Stomach (tissue), 8 donors: ENCODE measurements at regions not wholly inside any gene's neighbourhood (a gene's known extent, or its start where the extent isn't known, plus 50 kb on each side); places are given as distances from the start of the nearest gene placed in this dataset.
"Not testable (repeated sequence)": the region's sequence is repeated elsewhere in the genome, so short reads cannot be mapped to it uniquely, and the experiment has no call there.

Experiments
- DNase-seq, 2 donors: peaks; one replicate each; pipeline versions ENCODE4 v3.0.0 to v3.0.0-alpha.2; 2013 to 2019
- H3K27ac ChIP-seq, 5 donors: fragments of 200-600 bp in 4 of 5; sonication (generic) in 4 of 5; one replicate each; pipeline ENCODE4 v1.5.1; 2013 to 2019; ENCODE audit warnings: mild to moderate bottlenecking in 1 of 5, moderate library complexity in 1 of 5
- H3K27me3 ChIP-seq, 3 donors: fragments of 200-600 bp; sonication (generic); one replicate each; pipeline ENCODE4 v1.5.1; 2017 to 2019; ENCODE audit warnings: mixed run types in 1 of 3
- H3K36me3 ChIP-seq, 4 donors: fragments of 200-600 bp; sonication (generic); 1 replicate in 3 of 4; 2 replicates in 1 of 4; pipeline ENCODE4 v1.5.1; 2016 to 2019
- H3K4me1 ChIP-seq, 4 donors: fragments of 200-600 bp; sonication (generic); one replicate each; pipeline ENCODE4 v1.5.1; 2016 to 2019
- H3K4me3 ChIP-seq, 4 donors: fragments of 200-600 bp; sonication (generic) in 3 of 4; one replicate each; pipeline ENCODE4 v1.5.1; 2016 to 2019; ENCODE audit warnings: mild to moderate bottlenecking in 1 of 4
- H3K9me3 ChIP-seq, 4 donors: fragments of 200-600 bp; sonication (generic); one replicate each; pipeline ENCODE4 v1.5.1; 2016 to 2019
- EP300 ChIP-seq: sonication (generic); formaldehyde crosslinking; IDR thresholded peaks from one replicate; pipeline ENCODE4 v1.6.1; 2017; ENCODE audit warnings: antibody characterized with exemption
- POLR2A ChIP-seq, 4 donors: fragments of 450-650 bp; IDR thresholded peaks; one replicate each; pipeline ENCODE4 v1.6.1; 2016; ENCODE audit warnings: antibody characterized with exemption in 4 of 4, control low read depth in 2 of 4, mild to moderate bottlenecking in 1 of 4, moderate library complexity in 1 of 4
- POLR2AphosphoS5 ChIP-seq, 3 donors: sonication (generic); formaldehyde crosslinking; IDR thresholded peaks; one replicate each; pipeline ENCODE4 v1.6.1; 2016; ENCODE audit warnings: antibody characterized with exemption in 3 of 3
- WGBS, 5 donors: extraction: QIAGEN DNeasy Blood & Tissue Kit in 3 of 5; methylation state at CpG; one replicate each; pipeline versions ENCODE4 v1.1.5 to v1.1.7; 2013 to 2018; 5-methylcytosine and 5-hydroxymethylcytosine counted together
- intact Hi-C: fragments of 100-400 bp; cut with DNase I; formaldehyde crosslinking; loops from one replicate; pipeline ENCODE4 v1.15.1; 2023; ENCODE audit warnings: low total_unique reads
- TF ChIP-seq, protein P1 (sequence below), 7 experiments: fragments of 450-650 bp in 4 of 7; fragments of 200-600 bp in 3 of 7; sonication (generic) in 3 of 7; IDR thresholded peaks; one replicate each; pipeline ENCODE4 v1.5.1; 2016 to 2019; ENCODE audit warnings: antibody characterized with exemption in 7 of 7, control low read depth in 2 of 7, mild to moderate bottlenecking in 1 of 7
- donor health status: healthy with polysubstance abuse.
- donor health status: Bipolar disorder and iron deficiency.
- donor health status: healthy.

DNA sequence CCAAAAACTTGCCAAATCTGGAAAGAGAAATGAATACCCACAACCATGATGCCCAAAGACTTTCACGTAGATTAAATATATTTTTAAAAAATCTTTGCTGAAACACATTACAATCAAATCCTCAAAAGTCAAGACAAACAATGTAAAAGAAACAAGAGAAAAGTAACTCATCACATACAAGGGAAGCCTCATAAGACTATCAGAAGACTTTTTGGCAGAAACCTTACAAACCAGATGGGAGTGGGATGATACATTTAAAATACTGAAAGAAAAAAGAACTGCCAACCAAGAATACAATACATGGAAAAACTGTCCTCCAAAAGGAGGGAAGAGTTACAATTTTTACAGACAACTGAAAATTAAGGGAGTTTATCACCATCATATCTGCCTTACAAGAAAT, 319.0 kb upstream of the INTU start:
- DNase-seq: no peak
- Histone ChIP-seq H3K27ac (no peak overlapping the region), H3K4me3 (no peak overlapping the region), H3K36me3 (no peaks in the 10 kb centered on the region), H3K4me1 (no peaks in the 10 kb centered on the region), H3K9me3 (peaks cover 0 to 27% (median 16%) of the 10 kb centered on the region in 4 donors), H3K27me3 (no peaks in the 10 kb centered on the region)
- intact Hi-C loops: no loop called here
- no peak for TF ChIP-seq EP300
- TF ChIP-seq POLR2AphosphoS5 (IDR thresholded peaks at IDR 0.05): no peak
- TF ChIP-seq POLR2A (IDR thresholded peaks at IDR 0.05): no peak
- TF ChIP-seq, protein P1, sequence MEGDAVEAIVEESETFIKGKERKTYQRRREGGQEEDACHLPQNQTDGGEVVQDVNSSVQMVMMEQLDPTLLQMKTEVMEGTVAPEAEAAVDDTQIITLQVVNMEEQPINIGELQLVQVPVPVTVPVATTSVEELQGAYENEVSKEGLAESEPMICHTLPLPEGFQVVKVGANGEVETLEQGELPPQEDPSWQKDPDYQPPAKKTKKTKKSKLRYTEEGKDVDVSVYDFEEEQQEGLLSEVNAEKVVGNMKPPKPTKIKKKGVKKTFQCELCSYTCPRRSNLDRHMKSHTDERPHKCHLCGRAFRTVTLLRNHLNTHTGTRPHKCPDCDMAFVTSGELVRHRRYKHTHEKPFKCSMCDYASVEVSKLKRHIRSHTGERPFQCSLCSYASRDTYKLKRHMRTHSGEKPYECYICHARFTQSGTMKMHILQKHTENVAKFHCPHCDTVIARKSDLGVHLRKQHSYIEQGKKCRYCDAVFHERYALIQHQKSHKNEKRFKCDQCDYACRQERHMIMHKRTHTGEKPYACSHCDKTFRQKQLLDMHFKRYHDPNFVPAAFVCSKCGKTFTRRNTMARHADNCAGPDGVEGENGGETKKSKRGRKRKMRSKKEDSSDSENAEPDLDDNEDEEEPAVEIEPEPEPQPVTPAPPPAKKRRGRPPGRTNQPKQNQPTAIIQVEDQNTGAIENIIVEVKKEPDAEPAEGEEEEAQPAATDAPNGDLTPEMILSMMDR (IDR thresholded peaks at IDR 0.05): no peak
- WGBS, 5 donors: 53 to 98% (median 93%) methylated on average over 1 of the region's 1 CpG

DNA sequence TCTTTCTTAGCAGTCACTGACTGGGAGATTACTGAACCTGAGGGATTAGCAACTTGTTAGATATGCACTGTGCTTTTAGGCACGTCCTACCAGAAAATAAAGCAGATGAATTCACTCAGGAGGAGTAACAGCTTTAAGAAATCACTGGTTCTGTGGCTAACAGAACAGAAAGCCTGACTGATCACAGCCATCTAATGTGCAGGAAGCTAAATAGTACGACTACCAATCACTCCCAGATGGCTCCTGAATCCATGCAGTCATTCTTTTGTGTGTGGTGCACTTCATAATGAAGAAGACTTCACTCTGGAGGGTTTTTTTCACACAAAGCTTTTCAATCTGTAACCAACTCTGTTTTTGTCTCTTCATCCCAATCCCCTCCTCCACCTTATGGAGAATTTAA, 305.3 kb upstream of the INTU start:
- 29 to 43% (median 33%) methylated on average over 2 of the region's 2 CpGs for WGBS, 5 donors
- TF ChIP-seq POLR2A (IDR thresholded peaks at IDR 0.05): no peak
- TF ChIP-seq, protein P1 (IDR thresholded peaks at IDR 0.05): no peak
- TF ChIP-seq POLR2AphosphoS5 (IDR thresholded peaks at IDR 0.05): no peak
- no peak for TF ChIP-seq EP300
- H3K27me3 ChIP-seq: no peaks in the 10 kb centered on the region
- H3K36me3 ChIP-seq: no peaks in the 10 kb centered on the region
- H3K4me1 ChIP-seq: no peaks in the 10 kb centered on the region
- no peak overlapping the region for H3K4me3 ChIP-seq
- peaks cover 0 to 24% (median 18%) of the 10 kb centered on the region in 4 donors for H3K9me3 ChIP-seq
- intact Hi-C loops: no loop called here
- DNase-seq: no peak
- H3K27ac ChIP-seq: no peak overlapping the region

DNA sequence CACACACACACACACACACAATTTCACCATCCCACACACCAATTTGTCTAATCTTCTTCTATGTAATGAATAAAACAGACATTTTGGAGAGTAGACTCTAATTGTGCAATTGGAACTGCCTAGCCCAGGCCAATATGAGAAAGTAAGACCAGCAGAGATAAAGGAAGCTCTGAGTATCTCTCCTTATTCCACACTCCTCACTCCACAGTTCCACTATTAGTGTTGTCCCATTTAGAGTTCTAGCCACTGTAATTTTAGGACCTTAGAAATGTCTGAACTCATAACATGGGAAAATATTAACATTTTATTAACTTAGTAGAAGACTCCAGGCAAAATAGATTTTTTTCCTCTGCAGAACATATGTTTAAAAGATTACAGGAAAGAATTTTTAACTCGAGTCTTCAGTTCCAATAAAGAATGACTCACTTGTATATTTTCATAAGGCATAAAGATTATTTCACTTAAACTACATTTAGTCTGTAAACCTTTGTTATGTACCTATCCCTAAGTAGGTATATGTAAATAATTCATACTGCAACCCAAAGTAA, 297.6 kb upstream of the INTU start:
- no peak overlapping the region for H3K4me3 ChIP-seq
- no peaks in the 10 kb centered on the region for H3K27me3 ChIP-seq
- H3K9me3 ChIP-seq: no peaks in the 10 kb centered on the region
- H3K4me1 ChIP-seq: no peaks in the 10 kb centered on the region
- intact Hi-C loops: no loop called here
- 15 to 57% (median 48%) methylated on average over 1 of the region's 1 CpG for WGBS, 5 donors
- no peak for DNase-seq
- TF ChIP-seq POLR2A (IDR thresholded peaks at IDR 0.05) (no peak), EP300 (no peak), POLR2AphosphoS5 (IDR thresholded peaks at IDR 0.05) (no peak)
- H3K36me3 ChIP-seq: no peaks in the 10 kb centered on the region
- H3K27ac ChIP-seq: no peak overlapping the region

- no peaks in the 10 kb centered on the region for H3K9me3 ChIP-seq
- no peaks in the 10 kb centered on the region for H3K4me1 ChIP-seq
- H3K27ac ChIP-seq: no peak overlapping the region
- no peaks in the 10 kb centered on the region for H3K27me3 ChIP-seq
- 70 to 88% (median 86%) methylated on average over 1 of the region's 1 CpG for WGBS, 5 donors
- no peak for TF ChIP-seq POLR2A (IDR thresholded peaks at IDR 0.05)
- no peak for TF ChIP-seq POLR2AphosphoS5 (IDR thresholded peaks at IDR 0.05)
- TF ChIP-seq, protein P1 (IDR thresholded peaks at IDR 0.05): no peak
- no peak for TF ChIP-seq EP300
- intact Hi-C loops: no loop called here
- no peak overlapping the region for H3K4me3 ChIP-seq
- DNase-seq: no peak
- no peaks in the 10 kb centered on the region for H3K36me3 ChIP-seq
Measured at GRCh38 chr4:127335732-127336131, 297.0 kb upstream of the INTU start.

DNA sequence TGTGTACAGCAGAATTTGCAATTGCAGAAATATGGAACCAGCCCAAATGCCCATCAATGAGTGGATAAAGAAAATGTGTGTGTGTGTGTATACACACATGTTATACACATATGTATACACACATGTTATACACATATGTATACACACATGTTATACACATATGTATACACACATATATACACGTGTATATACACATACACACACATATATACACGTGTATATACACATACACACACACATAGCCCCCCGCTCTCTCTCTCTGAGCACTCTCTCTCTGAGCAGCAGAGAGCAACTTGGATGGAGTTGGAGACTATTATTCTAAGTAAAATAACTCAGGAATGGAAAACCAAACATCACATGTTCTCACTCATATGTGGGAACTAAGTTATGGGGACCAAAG, 289.6 kb upstream of the INTU start:
- H3K4me3 ChIP-seq, H3K9me3 ChIP-seq, DNase-seq, H3K27me3 ChIP-seq, H3K4me1 ChIP-seq, H3K36me3 ChIP-seq, H3K27ac ChIP-seq, intact Hi-C loops: not testable (repeated sequence)
- WGBS, 5 donors: 69 to 80% (median 75%) methylated on average over 3 of the region's 3 CpGs
